Omental fat pad (tissue), 3 donors: ENCODE measurements at regions not wholly inside any gene's neighbourhood (a gene's known extent, or its start where the extent isn't known, plus 50 kb on each side); places are given as distances from the start of the nearest gene placed in this dataset.

Source experiments
- ATAC-seq: fragments of 150-250 bp; one replicate; pipeline ENCODE4 v1.9.1; 2016; ENCODE audit warnings: mild to moderate bottlenecking, moderate library complexity; ENCODE audit not compliant: low FRiP score
- DNase-seq: peaks from one replicate; pipeline ENCODE4 v3.0.0-alpha.2; 2019; ENCODE audit warnings: low spot score
- TF ChIP-seq, protein P1 (sequence below), 3 donors: fragments of 450-650 bp; IDR thresholded peaks; one replicate each; pipeline ENCODE4 v1.5.1; 2016 to 2017; ENCODE audit warnings: antibody characterized with exemption in 3 of 3, mild to moderate bottlenecking in 3 of 3, moderate library complexity in 2 of 3

GRCh38 chr11:80214413-80214812 is 773.6 kb upstream of the TENM4 start:
- DNase-seq (no peak), ATAC-seq (no peak)
- TF ChIP-seq, protein P1, sequence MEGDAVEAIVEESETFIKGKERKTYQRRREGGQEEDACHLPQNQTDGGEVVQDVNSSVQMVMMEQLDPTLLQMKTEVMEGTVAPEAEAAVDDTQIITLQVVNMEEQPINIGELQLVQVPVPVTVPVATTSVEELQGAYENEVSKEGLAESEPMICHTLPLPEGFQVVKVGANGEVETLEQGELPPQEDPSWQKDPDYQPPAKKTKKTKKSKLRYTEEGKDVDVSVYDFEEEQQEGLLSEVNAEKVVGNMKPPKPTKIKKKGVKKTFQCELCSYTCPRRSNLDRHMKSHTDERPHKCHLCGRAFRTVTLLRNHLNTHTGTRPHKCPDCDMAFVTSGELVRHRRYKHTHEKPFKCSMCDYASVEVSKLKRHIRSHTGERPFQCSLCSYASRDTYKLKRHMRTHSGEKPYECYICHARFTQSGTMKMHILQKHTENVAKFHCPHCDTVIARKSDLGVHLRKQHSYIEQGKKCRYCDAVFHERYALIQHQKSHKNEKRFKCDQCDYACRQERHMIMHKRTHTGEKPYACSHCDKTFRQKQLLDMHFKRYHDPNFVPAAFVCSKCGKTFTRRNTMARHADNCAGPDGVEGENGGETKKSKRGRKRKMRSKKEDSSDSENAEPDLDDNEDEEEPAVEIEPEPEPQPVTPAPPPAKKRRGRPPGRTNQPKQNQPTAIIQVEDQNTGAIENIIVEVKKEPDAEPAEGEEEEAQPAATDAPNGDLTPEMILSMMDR (IDR thresholded peaks at IDR 0.05): no peak

- no peak for DNase-seq
- TF ChIP-seq, protein P1 (IDR thresholded peaks at IDR 0.05): no peak
- ATAC-seq: no peak
These were observed 770.8 kb upstream of the TENM4 start for GRCh38 chr11:80211673-80212072.

- TF ChIP-seq, protein P1 (IDR thresholded peaks at IDR 0.05): no peak
- ATAC-seq: no peak
- no peak for DNase-seq
These were observed 763.2 kb upstream of the TENM4 start for GRCh38 chr11:80204021-80204420.

DNA sequence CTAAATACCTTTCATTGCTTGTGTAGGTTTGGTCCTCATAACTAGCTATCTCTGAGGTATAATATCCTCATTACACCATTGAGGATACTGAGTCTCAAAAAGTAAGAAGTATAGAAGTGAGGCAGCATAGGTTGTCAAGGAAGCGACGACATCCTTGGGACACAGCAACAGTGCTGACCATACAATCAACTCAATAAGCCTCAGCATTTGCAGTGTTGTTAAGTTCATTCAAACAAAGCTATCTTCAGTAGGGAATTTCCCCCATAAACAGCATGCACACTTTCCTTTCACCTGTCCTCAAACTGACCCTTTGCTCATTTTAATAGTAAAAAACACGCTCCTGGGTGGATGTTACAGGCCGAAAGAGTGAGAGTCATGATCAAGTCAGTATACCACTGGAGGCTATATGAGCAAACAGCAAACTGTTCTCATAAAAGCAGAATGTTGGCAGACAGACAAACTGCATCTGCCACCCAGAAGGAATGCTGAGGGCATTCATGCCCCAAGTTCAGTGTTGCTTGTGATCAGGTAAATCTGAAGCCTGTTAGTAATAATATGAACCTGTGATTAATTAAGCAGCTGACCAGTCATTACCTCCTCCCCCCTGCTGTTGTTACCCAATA is 756.2 kb upstream of the TENM4 start:
- DNase-seq (no peak), ATAC-seq (no peak)
- TF ChIP-seq, protein P1 (IDR thresholded peaks at IDR 0.05): no peak

GRCh38 chr11:80196041-80196440 is 755.2 kb upstream of the TENM4 start:
- TF ChIP-seq, protein P1 (IDR thresholded peaks at IDR 0.05): no peak
- ATAC-seq: no peak
- no peak for DNase-seq

GRCh38 chr11:80194625-80195024 is 753.8 kb upstream of the TENM4 start:
- TF ChIP-seq, protein P1 (IDR thresholded peaks at IDR 0.05): no peak
- no peak for ATAC-seq

DNA sequence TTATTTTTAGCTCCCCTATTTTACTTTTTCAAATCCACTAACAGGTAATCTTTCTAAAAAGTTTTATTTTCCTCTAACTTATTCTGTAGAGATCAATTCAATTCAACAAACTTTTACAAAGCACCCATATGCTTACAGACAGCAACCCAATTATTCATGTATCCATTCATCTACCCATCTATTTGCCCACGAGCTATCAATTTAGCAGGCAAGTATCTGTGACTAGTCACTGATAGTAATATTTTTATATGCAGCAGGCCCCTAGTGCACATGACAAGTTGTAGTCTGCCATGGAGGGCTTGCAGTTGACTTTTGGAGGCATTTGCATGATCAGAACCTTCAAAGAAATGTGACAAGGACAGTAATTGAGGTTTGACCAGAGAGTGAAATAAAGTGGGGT is 753.2 kb upstream of the TENM4 start:
- DNase-seq: no peak
- ATAC-seq: no peak
- TF ChIP-seq, protein P1 (IDR thresholded peaks at IDR 0.05): no peak

More at GRCh38 chr11:80194625-80195024, 753.8 kb upstream of the TENM4 start:
- DNase-seq: no peak
